ENCODE measurements at regions not wholly inside any gene's neighbourhood (a gene's known extent, or its start where the extent isn't known, plus 50 kb on each side); places are given as distances from the start of the nearest gene placed in this dataset.

- Histone ChIP-seq H3K9ac (ENCODE audit: low read depth, low read length, poor library complexity) (no peak overlapping the region), H3K18ac (ENCODE audit: low read length) (peak overlapping the region; percentile 82), H3K79me1 (ENCODE audit: low read depth, low read length) (no peaks in the 10 kb centered on the region), H2BK15ac (ENCODE audit: low read length) (peak overlapping the region; percentile 91), H3K14ac (ENCODE audit: low read length) (no peak overlapping the region), H3K4me3 (ENCODE audit: low read length in 2 of 2) (no peak overlapping the region), H2BK5ac (ENCODE audit: low read length) (peak overlapping the region; percentile 58), H2AK5ac (ENCODE audit: low read depth, low read length) (no peak overlapping the region), H3K4me2 (ENCODE audit: insufficient read depth, low read length, poor library complexity, severe bottlenecking) (no peak overlapping the region), H2BK120ac (ENCODE audit: low read depth, low read length) (peak overlapping the region; percentile 72), H2BK12ac (ENCODE audit: low read length) (no peak overlapping the region), H3K36me3 (replicated peaks in 1 of 2; ENCODE audit: control insufficient read depth in 2 of 2, insufficient read depth in 2 of 2, low read length in 2 of 2) (no peaks in the 10 kb centered on the region), H4K91ac (ENCODE audit: low read depth, low read length, poor library complexity) (no peak overlapping the region), H3K4me1 (ENCODE audit: control insufficient read depth in 2 of 2, insufficient read depth in 1 of 2, low read depth in 1 of 2, low read length in 2 of 2) (peaks cover 9 to 10% of the 10 kb centered on the region in 2 donors), H3K4ac (ENCODE audit: low read length) (no peak overlapping the region), H2AFZ (ENCODE audit: low read length) (peak overlapping the region; percentile 88), H4K8ac (ENCODE audit: low read depth, low read length) (no peak overlapping the region), H3K9me3 (replicated peaks in 1 of 2; ENCODE audit: control insufficient read depth in 2 of 2, insufficient read depth in 1 of 2, low read depth in 1 of 2, low read length in 2 of 2) (peaks cover 9 to 15% of the 10 kb centered on the region in 2 donors), H3K23ac (ENCODE audit: low read depth, low read length, poor library complexity) (no peak overlapping the region), H3K27me3 (ENCODE audit: control insufficient read depth in 3 of 3, insufficient read depth in 3 of 3, low read depth in 1 of 3, low read length in 3 of 3) (no peaks in the 10 kb centered on the region), H3K27ac (replicated peaks; ENCODE audit: low read length) (no peak overlapping the region)
- WGBS, 2 donors (ENCODE audit: extremely low coverage in 2 of 2, insufficient read length in 2 of 2, insufficient replicate concordance in 1 of 2): no CpG with 5 or more reads among the region's 5 CpGs
- DNase-seq (ENCODE audit: low spot score): no peak
Measured at GRCh38 chr2:43019025-43019367, 207.4 kb downstream of the ZFP36L2 start.

- peak overlapping the region; percentile 48 for H3K14ac ChIP-seq (ENCODE audit: low read length)
- peaks cover 9 to 15% of the 10 kb centered on the region in 2 donors for H3K9me3 ChIP-seq (replicated peaks in 1 of 2; ENCODE audit: control insufficient read depth in 2 of 2, insufficient read depth in 1 of 2, low read depth in 1 of 2, low read length in 2 of 2)
Measured at GRCh38 chr2:43018179-43019024, 208.0 kb downstream of the ZFP36L2 start.

GRCh38 chr2:43013821-43014345, 212.5 kb downstream of the ZFP36L2 start:
- H2AK5ac ChIP-seq (ENCODE audit: low read depth, low read length): no peak overlapping the region
- no peak overlapping the region for H4K8ac ChIP-seq (ENCODE audit: low read depth, low read length)
- WGBS, 2 donors (ENCODE audit: extremely low coverage in 2 of 2, insufficient read length in 2 of 2, insufficient replicate concordance in 1 of 2): no CpG with 5 or more reads among the region's 4 CpGs
- H3K4me3 ChIP-seq (ENCODE audit: low read length in 2 of 2): no peak overlapping the region
- no peak overlapping the region for H3K9ac ChIP-seq (ENCODE audit: low read depth, low read length, poor library complexity)
- no peak overlapping the region for H2AFZ ChIP-seq (ENCODE audit: low read length)
- no peak overlapping the region for H2BK15ac ChIP-seq (ENCODE audit: low read length)
- H2BK12ac ChIP-seq (ENCODE audit: low read length): no peak overlapping the region
- H3K79me1 ChIP-seq (ENCODE audit: low read depth, low read length): no peaks in the 10 kb centered on the region
- peaks cover 9 to 14% of the 10 kb centered on the region in 2 donors for H3K4me1 ChIP-seq (ENCODE audit: control insufficient read depth in 2 of 2, insufficient read depth in 1 of 2, low read depth in 1 of 2, low read length in 2 of 2)
- H3K4me2 ChIP-seq (ENCODE audit: insufficient read depth, low read length, poor library complexity, severe bottlenecking): no peak overlapping the region
- no peak overlapping the region for H3K18ac ChIP-seq (ENCODE audit: low read length)
- no peak overlapping the region for H2BK120ac ChIP-seq (ENCODE audit: low read depth, low read length)
- H3K36me3 ChIP-seq (replicated peaks in 1 of 2; ENCODE audit: control insufficient read depth in 2 of 2, insufficient read depth in 2 of 2, low read length in 2 of 2): no peaks in the 10 kb centered on the region
- H3K4ac ChIP-seq (ENCODE audit: low read length): no peak overlapping the region
- no peaks in the 10 kb centered on the region for H3K27me3 ChIP-seq (ENCODE audit: control insufficient read depth in 3 of 3, insufficient read depth in 3 of 3, low read depth in 1 of 3, low read length in 3 of 3)
- H3K14ac ChIP-seq (ENCODE audit: low read length): no peak overlapping the region
- no peak overlapping the region for H3K23ac ChIP-seq (ENCODE audit: low read depth, low read length, poor library complexity)
- no peak overlapping the region for H2BK5ac ChIP-seq (ENCODE audit: low read length)
- H3K9me3 ChIP-seq (replicated peaks in 1 of 2; ENCODE audit: control insufficient read depth in 2 of 2, insufficient read depth in 1 of 2, low read depth in 1 of 2, low read length in 2 of 2): no peaks in the 10 kb centered on the region
- no peak overlapping the region for H3K27ac ChIP-seq (replicated peaks; ENCODE audit: low read length)
- H4K91ac ChIP-seq (ENCODE audit: low read depth, low read length, poor library complexity): no peak overlapping the region
- DNase-seq (ENCODE audit: low spot score): no peak

More at GRCh38 chr2:43018179-43019024, 208.0 kb downstream of the ZFP36L2 start:
- peaks cover 9 to 11% of the 10 kb centered on the region in 2 donors for H3K4me1 ChIP-seq (ENCODE audit: control insufficient read depth in 2 of 2, insufficient read depth in 1 of 2, low read depth in 1 of 2, low read length in 2 of 2)
- DNase-seq (ENCODE audit: low spot score): no peak
- peak overlapping the region; percentile 67 for H2AK5ac ChIP-seq (ENCODE audit: low read depth, low read length)
- no peak overlapping the region for H3K23ac ChIP-seq (ENCODE audit: low read depth, low read length, poor library complexity)
- H2AFZ ChIP-seq (ENCODE audit: low read length): peak overlapping the region; percentile 88
- no peaks in the 10 kb centered on the region for H3K27me3 ChIP-seq (ENCODE audit: control insufficient read depth in 3 of 3, insufficient read depth in 3 of 3, low read depth in 1 of 3, low read length in 3 of 3)
- H3K4me2 ChIP-seq (ENCODE audit: insufficient read depth, low read length, poor library complexity, severe bottlenecking): no peak overlapping the region
- H3K9ac ChIP-seq (ENCODE audit: low read depth, low read length, poor library complexity): peak overlapping the region; percentile 18
- H4K8ac ChIP-seq (ENCODE audit: low read depth, low read length): no peak overlapping the region
- no CpG with 5 or more reads among the region's 11 CpGs for WGBS, 2 donors (ENCODE audit: extremely low coverage in 2 of 2, insufficient read length in 2 of 2, insufficient replicate concordance in 1 of 2)
- H3K18ac ChIP-seq (ENCODE audit: low read length): peak overlapping the region; percentile 82
- H3K4me3 ChIP-seq (ENCODE audit: low read length in 2 of 2): no peak overlapping the region
- no peak overlapping the region for H3K4ac ChIP-seq (ENCODE audit: low read length)
- H3K27ac ChIP-seq (replicated peaks; ENCODE audit: low read length): no peak overlapping the region
- H2BK15ac ChIP-seq (ENCODE audit: low read length): peak overlapping the region; percentile 91
- peak overlapping the region; percentile 4 for H2BK12ac ChIP-seq (ENCODE audit: low read length)
- no peak overlapping the region for H4K91ac ChIP-seq (ENCODE audit: low read depth, low read length, poor library complexity)
- H3K36me3 ChIP-seq (replicated peaks in 1 of 2; ENCODE audit: control insufficient read depth in 2 of 2, insufficient read depth in 2 of 2, low read length in 2 of 2): no peaks in the 10 kb centered on the region
- no peaks in the 10 kb centered on the region for H3K79me1 ChIP-seq (ENCODE audit: low read depth, low read length)
- peak overlapping the region; percentile 58 for H2BK5ac ChIP-seq (ENCODE audit: low read length)
- peak overlapping the region; percentile 72 for H2BK120ac ChIP-seq (ENCODE audit: low read depth, low read length)

- Histone ChIP-seq H2BK120ac (ENCODE audit: low read depth, low read length) (no peak overlapping the region), H3K4ac (ENCODE audit: low read length) (no peak overlapping the region), H2BK5ac (ENCODE audit: low read length) (no peak overlapping the region), H2BK12ac (ENCODE audit: low read length) (no peak overlapping the region), H4K8ac (ENCODE audit: low read depth, low read length) (no peak overlapping the region), H3K27ac (replicated peaks; ENCODE audit: low read length) (no peak overlapping the region), H3K9me3 (replicated peaks in 1 of 2; ENCODE audit: control insufficient read depth in 2 of 2, insufficient read depth in 1 of 2, low read depth in 1 of 2, low read length in 2 of 2) (peaks cover 0 to under 1% of the 10 kb centered on the region in 2 donors), H3K4me1 (ENCODE audit: control insufficient read depth in 2 of 2, insufficient read depth in 1 of 2, low read depth in 1 of 2, low read length in 2 of 2) (peaks cover 2 to 5% of the 10 kb centered on the region in 2 donors), H3K27me3 (ENCODE audit: control insufficient read depth in 3 of 3, insufficient read depth in 3 of 3, low read depth in 1 of 3, low read length in 3 of 3) (no peaks in the 10 kb centered on the region), H2AK5ac (ENCODE audit: low read depth, low read length) (no peak overlapping the region), H4K91ac (ENCODE audit: low read depth, low read length, poor library complexity) (no peak overlapping the region), H3K4me3 (ENCODE audit: low read length in 2 of 2) (no peak overlapping the region), H3K23ac (ENCODE audit: low read depth, low read length, poor library complexity) (no peak overlapping the region), H2BK15ac (ENCODE audit: low read length) (no peak overlapping the region), H3K9ac (ENCODE audit: low read depth, low read length, poor library complexity) (no peak overlapping the region), H2AFZ (ENCODE audit: low read length) (no peak overlapping the region), H3K14ac (ENCODE audit: low read length) (no peak overlapping the region), H3K18ac (ENCODE audit: low read length) (no peak overlapping the region), H3K4me2 (ENCODE audit: insufficient read depth, low read length, poor library complexity, severe bottlenecking) (no peak overlapping the region), H3K36me3 (replicated peaks in 1 of 2; ENCODE audit: control insufficient read depth in 2 of 2, insufficient read depth in 2 of 2, low read length in 2 of 2) (no peaks in the 10 kb centered on the region), H3K79me1 (ENCODE audit: low read depth, low read length) (no peaks in the 10 kb centered on the region)
- WGBS, 2 donors (ENCODE audit: extremely low coverage in 2 of 2, insufficient read length in 2 of 2, insufficient replicate concordance in 1 of 2): no CpG with 5 or more reads among the region's 2 CpGs
- DNase-seq (ENCODE audit: low spot score): no peak
Measured at GRCh38 chr2:43012966-43013365, 213.4 kb downstream of the ZFP36L2 start.

All from neuronal stem cell (in vitro differentiated cells).